Stimulated activated CD4-positive, alpha-beta T cell treated with anti-CD3 and anti-CD28 coated beads, TNF-alpha, amount 100 ng/mL, for 4 hours (primary cell): ENCODE measurements at regions not wholly inside any gene's neighbourhood (a gene's known extent, or its start where the extent isn't known, plus 50 kb on each side); places are given as distances from the start of the nearest gene placed in this dataset.

ENCODE experiments used
- DNase-seq, 3 experiments: peaks; one replicate each; pipeline ENCODE4 v3.0.0-alpha.2; 2020; ENCODE audit warnings: low read depth in 3 of 3

DNA sequence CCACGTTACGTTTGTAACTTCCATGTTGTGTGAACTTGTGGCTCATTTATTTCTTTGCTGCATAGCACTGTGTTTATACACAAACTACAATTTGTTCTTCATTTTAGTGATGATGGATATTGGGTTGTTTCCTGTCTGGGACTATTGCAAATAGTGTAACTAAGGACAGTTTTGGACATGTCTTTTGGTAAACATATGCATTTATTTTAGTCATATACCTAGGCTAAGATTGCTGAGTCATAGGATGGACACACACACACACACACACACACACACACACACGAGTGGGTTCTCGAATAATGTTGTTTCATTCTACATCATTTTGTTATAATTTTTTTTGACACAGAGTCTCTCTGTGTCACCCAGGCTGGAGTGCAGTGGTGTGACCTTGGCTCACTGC, 123.5 kb upstream of the CAND1 start:
- DNase-seq: no peak

DNA sequence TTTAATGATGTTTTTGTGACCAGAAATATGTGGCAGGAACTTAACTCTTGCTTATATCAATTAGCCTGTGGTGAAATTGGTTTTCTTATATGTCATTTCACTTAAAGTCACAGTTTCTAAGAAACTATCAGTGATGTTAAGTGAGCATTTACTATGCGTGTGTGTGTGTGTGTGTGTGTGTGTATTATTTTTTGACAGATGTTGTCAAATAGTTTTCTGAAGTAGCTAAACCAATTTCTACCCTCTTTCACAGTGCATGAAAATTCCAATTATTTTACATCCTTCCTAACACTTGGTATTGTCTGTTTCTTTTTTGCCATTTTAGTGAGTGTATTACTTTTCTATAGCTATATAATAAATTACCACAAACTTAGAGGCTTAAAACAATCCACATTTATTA, 122.1 kb upstream of the CAND1 start:
- no peak for DNase-seq

DNA sequence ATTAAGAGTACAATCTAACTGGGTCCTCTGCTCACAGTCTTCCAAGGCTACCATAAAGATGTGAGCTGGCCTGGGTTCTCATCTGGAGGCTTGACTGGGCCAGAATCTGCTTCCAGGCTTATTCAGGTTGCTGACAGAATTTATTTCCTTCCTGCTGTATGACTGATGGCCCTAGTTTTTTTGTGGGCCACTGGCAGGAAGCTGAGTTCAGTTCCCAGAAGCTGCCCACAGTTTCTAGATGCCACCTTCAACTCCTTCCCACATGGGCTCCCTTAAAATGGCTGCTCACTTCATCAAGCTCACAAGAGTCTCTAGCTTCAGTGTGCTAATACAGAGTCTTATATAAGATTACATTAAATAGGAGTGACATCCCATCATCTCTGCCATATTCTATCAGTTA, 121.7 kb upstream of the CAND1 start:
- no peak for DNase-seq

DNA sequence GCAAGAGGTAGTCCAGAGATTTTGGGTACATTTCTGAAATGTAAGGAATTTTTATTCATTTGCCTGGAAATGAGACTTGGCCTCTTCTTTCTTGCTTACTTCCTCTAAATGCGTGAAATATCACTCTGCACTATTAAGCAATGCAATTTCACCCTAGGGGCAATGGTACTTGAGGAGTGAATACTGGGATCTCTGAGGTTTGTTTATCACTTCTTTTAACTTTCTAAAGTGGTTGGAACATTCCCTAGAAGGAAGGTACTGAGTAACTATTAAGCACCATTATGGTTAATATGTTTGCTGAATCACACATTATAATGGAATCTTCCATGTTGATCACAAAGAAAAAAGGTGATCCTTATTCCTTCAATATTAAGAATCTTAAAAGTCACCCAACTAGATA, 120.9 kb upstream of the CAND1 start:
- DNase-seq: no peak

DNA sequence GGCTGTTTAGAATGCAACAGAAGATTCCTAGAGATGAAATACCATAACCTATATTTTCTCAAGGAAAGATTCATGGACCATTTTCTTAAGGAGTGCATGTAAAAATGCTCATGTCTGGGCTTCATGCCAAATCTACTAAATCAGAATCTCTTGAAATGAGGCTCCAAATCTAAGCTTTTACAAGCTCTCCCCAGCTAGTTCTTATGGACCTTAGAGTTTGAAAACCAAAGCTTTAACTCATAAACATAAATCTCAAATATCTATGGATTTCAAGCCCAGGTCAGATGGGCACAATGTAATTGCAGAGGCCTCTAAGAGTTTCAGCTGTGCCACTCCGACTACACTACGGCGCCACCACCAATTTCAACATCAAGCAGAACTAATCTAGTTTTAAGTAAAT, 117.3 kb upstream of the CAND1 start:
- no peak for DNase-seq

DNA sequence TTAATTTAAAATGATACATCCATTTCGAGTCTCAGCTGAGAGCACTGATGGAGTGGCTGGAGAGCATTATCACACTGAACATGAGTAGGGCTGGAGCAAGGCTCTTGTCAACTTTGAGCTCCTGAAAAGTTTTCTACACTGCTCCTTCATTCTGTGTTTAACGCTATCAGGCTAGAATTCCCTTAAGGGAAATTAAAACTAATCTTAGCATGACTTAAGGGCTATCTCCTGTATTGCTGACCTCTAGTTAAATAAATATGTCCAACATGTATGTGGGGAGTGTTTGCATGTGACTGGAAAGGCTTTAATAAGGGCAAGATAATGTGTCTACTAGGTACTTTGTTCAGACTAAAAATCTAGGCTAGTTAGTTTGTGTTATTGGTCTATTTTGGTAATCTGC, 116.7 kb upstream of the CAND1 start:
- no peak for DNase-seq

DNA sequence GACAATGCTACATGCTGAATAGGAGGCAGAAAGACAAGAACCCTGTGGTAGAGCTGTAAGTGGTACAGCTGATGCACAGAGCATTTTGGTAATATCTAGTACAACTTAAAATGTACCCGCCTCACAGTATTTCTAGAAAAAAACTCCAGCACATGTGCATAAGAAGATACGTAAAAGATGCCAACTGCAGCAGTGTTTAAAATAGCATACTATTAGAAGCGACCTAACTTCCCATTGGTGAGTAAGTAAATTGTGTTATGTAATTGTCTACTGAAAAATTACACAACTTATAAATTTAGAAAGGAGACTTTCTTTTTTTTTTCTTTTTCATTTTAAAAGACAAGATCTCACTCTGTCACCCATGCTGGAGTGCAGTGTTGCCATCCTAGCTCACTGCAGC, 114.3 kb upstream of the CAND1 start:
- DNase-seq: no peak

DNA sequence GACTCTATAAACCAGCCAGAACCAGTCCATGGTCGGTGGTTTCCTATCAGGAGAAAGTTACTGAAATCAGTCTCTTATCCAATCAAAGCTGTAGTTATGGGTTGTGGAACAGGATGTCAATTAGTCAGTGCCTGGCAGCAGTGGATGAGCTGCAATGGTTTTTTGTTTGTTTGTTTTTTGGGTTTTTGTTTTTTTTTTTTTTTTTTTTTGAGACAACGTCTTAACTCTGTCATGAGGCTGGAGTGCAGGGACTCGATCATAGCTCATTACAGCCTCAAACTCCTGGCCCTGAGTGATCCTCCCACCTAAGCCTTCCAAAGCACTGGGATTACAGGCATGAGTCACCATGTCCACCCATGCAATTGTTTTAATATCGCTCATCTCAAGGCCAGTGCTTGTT, 113.3 kb upstream of the CAND1 start:
- no peak for DNase-seq

DNA sequence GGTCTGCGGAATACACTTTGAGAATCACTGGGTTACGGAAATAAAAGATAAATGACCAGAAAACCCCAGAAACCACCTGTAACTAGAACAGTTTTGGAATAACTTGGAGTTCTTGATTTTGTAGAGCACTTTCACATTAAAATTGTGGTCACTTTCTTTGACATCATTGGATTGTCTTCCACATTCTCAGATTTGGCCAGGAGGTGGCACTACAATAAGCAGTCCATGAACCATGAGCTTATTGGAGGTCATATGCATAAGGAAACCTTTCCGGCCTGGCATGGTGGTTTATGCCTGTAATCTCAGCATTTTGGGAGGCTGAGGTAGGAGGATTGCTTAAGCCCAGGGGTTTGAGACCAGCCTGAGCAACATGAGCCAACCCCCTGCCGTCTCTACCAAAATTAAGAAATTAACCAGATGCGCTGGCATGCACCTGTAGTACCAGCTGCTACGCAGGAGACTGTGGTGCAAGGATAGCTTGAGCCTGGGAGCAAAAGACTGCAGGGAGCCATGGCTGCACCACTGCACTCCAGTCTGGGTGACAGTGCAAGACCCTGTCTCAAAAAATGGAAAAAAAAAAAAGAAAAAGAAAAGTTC, 107.7 kb upstream of the CAND1 start:
- DNase-seq: peak in 2 of 3 experiments; percentile 5 to 8

DNA sequence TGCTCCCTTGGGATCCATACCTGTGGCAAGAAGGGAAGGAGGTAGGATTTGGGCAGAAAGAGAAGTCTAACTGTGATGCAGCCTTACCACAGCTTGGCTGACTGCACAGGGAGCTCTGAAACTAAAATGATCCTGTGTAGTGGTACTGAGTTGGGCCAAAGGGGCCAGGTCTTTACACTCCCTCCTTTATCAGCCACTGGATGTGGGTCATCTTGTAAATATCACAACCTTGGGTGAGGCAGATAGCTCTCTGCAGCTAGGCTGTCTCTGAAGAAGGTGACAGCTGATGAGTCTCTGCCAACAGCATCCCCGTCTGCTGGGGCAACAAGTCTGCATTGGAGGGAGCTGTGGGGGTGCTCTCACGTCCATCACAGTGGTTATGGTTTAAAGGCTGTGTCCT, 95.9 kb upstream of the CAND1 start:
- no peak for DNase-seq

DNA sequence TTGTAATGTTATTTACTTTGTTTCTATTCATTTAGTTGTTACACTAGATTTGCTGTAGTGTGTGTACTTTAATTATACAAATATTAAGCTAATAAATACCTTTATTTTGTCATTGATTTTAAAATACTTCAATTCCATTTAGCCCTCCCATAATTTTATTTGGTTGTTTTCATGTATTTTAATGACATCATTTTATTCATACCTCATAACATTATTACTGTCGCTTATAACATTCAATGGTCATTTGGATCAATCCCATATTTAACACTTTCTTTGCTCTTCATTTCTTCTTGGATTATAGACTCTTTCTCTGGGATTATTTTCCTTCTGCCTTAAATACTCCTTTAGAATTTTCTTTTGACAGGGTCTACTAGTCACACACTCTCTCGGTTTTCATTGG, 86.6 kb upstream of the CAND1 start:
- DNase-seq: no peak

DNA sequence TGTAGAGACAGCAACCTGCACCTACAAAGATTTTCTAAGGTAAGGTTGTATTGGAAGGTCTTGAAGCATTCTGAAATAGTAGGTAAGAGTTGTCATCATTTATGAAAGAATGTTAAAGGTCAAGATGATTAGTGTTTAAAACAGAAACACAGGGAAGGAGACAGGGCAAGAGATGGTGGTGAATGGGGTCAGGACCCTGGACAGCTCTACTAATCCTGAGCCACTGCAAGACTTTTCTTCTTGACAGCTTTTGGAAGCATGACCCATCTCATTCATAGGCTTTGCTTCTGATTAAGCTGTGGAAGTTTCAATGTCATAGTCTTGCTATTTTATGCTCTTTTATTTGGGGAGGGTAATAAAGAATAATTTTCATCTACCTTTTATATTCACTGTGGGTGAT, 75.5 kb upstream of the CAND1 start:
- no peak for DNase-seq

DNA sequence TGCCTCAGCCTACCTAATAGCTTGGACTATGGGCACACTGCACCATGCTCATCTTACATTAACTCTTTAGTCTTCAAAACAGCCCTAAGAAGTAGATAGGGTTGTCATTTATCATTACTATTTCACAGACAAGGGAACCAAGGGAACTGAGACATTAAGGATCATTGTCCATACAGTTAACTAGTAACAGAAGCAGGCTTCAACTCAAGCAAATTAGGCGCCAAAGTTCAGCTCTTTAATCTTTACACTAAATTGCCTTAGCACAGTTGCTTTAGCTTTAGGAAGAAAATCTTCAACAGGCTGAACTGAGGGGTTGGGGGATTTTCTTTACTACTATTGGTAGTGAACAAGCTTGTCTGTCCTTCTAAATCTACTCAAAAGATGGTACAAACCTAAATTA, 68.8 kb upstream of the CAND1 start:
- no peak for DNase-seq

DNA sequence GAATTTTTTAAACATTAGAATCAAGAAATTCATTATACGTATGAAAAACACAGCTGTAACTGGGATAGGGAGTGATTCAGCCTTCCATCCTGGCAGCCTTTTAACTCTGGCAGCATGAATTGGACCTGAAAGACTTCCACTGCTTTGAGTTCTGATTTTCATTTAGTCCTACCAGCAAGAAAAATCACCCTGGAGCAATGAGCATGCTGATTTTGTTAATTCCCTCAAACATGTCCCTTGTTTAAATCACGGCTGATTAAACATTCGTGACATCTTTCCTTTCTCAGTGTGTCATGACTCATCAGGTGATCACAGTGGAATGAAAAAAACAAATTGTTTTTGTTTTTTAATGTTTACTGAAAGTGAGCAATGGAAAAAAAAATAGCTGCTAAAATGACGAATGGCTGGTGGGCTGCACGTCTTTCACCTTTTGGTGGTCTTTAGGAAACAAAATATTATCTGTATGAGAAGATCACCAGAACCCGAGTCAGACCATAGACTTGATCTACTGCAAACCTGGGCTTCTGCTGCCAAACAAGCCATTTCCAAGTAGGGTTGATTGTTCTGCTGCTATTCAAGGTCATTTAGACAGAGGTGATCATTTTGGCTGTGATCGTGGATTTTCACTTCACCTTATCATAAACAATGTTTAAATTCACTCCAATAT, 67.0 kb upstream of the CAND1 start:
- no peak for DNase-seq

DNA sequence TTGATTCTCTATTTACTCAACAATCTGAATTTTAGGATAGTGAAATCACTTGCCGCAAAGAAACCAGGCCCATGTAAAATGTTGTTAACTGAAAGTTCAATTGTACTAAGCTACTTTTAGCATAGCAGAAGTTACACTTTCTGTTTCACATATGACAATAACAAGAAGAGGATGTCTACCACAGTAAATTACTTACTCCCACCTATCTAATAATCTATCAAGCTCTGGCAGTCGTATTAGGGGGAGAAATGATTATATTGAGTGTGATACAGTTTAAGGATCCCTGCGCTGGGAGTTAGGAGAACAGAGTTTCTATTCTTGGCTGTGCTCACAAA, 66.5 kb upstream of the CAND1 start:
- no peak for DNase-seq

DNA sequence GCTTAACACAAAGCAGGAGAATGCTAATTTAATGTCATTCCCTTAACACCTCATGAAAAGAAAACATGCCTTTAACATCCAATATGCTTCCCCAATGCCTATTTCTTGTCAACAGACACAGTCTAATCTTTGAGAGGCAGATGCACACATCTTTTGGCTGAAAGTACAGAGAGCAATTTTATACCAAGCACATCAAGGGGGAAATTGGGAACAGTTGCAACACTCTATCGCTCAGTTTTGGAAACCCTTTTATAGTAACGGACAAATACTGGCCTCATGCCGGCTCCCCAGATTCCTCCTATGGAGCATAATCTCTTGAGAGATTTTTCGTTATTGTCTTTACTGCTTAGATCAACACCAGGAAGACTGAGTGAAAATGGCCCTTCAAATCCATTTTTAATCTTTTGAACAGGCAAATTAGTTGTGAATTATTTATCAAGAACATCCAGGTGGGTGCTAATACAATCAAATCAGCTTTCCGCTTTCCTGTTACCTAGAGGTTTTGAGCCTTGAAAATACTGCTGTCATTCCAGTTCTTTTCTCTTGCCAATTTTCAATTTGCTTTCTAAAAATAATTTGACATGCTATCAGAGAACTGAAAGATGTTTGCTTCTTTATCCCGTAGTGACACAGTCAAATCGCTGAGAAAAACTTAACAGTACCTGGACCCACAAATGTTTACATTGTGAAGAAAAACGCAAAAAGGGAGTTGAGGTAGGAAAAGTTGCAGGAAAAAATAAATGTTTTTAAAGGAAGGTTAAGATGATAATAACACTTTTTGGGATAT, 60.7 kb upstream of the CAND1 start:
- DNase-seq: no peak

DNA sequence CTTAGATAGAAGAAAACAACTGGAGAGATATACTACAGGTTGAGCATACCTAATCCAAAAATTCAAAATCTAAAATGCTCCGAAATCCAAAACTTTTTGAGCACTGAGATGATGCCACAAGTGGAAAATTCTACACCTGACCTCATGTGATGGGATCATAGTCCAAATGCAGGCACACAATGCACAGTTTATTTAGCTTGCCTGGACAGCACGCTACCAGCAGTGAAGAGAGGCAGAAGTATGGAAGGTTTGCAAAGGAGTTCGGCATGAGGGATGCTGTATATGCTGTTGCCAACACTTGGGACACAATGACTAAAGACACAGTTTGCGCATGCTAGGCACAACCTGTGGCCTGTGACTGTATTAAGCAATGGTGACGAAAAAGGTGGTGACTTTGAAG, 58.1 kb upstream of the CAND1 start:
- no peak for DNase-seq

DNA sequence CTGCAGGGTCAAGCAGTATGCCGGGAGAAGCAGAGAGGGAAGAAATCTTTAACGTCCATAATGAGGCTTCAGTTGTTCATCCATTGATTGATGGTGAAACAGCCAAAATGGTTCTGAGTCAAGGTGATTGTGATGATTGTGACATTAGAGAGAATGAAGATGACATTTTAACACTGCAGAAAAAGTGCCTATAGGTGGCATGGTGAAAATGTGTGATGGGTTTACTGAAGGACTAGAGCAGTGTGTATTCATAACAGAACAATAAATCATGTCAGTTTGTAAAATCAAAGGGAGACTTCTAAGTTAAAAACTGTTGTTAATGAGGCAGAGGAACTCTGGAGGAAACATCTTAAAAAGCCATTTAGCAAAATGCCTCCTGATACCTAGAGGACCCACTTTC, 57.7 kb upstream of the CAND1 start:
- no peak for DNase-seq

DNA sequence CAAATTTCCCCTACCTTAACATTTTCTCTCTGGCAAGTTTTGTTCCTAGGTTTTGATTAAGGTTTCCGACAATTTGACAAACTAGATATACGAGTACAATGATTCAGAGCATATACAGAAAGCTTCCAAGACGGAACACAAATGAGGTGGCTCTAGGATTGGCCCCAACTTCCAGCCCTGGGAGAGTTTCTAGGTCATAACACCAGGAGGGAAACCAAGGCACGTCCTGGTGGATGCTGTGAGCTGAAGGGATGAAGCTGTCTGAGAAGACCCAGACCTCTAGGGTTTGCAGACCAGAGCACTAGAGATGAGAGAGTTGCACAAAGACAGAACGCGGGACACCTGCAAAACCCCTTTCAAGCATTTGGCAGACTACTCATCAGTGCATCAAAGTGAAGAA, 51.5 kb upstream of the CAND1 start:
- DNase-seq: no peak
